Suprapubic skin (tissue), 4 donors: ENCODE measurements at regions not wholly inside any gene's neighbourhood (a gene's known extent, or its start where the extent isn't known, plus 50 kb on each side); places are given as distances from the start of the nearest gene placed in this dataset.

ENCODE experiments used
- DNase-seq, 2 donors: peaks; one replicate each; pipeline ENCODE4 v3.0.0-alpha.2; 2019; ENCODE audit warnings: low spot score in 2 of 2
- H3K27ac ChIP-seq: fragments of 200-600 bp; sonication (generic); one replicate; pipeline ENCODE4 v1.5.1; 2019
- H3K27me3 ChIP-seq: fragments of 200-600 bp; sonication (generic); one replicate; pipeline ENCODE4 v1.5.1; 2019
- H3K36me3 ChIP-seq: fragments of 200-600 bp; sonication (generic); one replicate; pipeline ENCODE4 v1.5.1; 2019
- H3K4me1 ChIP-seq: fragments of 200-600 bp; sonication (generic); one replicate; pipeline ENCODE4 v1.5.1; 2019
- H3K4me3 ChIP-seq: fragments of 200-600 bp; sonication (generic); one replicate; pipeline ENCODE4 v1.5.1; 2019; ENCODE audit warnings: mild to moderate bottlenecking
- H3K9me3 ChIP-seq: fragments of 200-600 bp; sonication (generic); one replicate; pipeline ENCODE4 v1.5.1; 2019
- CTCF ChIP-seq, 2 donors: fragments of 200-600 bp in 1 of 2; fragments of 450-650 bp in 1 of 2; sonication (generic) in 1 of 2; IDR thresholded peaks; one replicate each; pipeline ENCODE4 v1.5.1; 2016 to 2019; ENCODE audit warnings: antibody characterized with exemption in 2 of 2, mild to moderate bottlenecking in 1 of 2, moderate library complexity in 1 of 2
- EP300 ChIP-seq: sonication (generic); formaldehyde crosslinking; IDR thresholded peaks from one replicate; pipeline ENCODE4 v1.6.1; 2017; ENCODE audit warnings: antibody characterized with exemption
- POLR2A ChIP-seq, 2 donors: fragments of 450-650 bp; IDR thresholded peaks; one replicate each; pipeline ENCODE4 v1.6.1; 2017; ENCODE audit warnings: antibody characterized with exemption in 2 of 2, mild to moderate bottlenecking in 2 of 2, moderate library complexity in 2 of 2
- POLR2AphosphoS5 ChIP-seq, 3 donors: sonication (generic); formaldehyde crosslinking; IDR thresholded peaks; one replicate each; pipeline ENCODE4 v1.6.1; 2017; ENCODE audit warnings: antibody characterized with exemption in 3 of 3
- WGBS: methylation state at CpG from one replicate; pipeline ENCODE4 v1.1.5; 2018; 5-methylcytosine and 5-hydroxymethylcytosine counted together

- 66% methylated on average over 3 of the region's 3 CpGs for WGBS
- no peak overlapping the region for H3K4me3 ChIP-seq
- no peak for DNase-seq
- TF ChIP-seq CTCF (IDR thresholded peaks at IDR 0.05) = no peak
- TF ChIP-seq EP300 = no peak
- TF ChIP-seq POLR2A (IDR thresholded peaks at IDR 0.05) = no peak
- TF ChIP-seq POLR2AphosphoS5 (IDR thresholded peaks at IDR 0.05) = no peak
- no peaks in the 10 kb centered on the region for H3K4me1 ChIP-seq
- H3K27me3 ChIP-seq = no peaks in the 10 kb centered on the region
- H3K36me3 ChIP-seq = no peaks in the 10 kb centered on the region
- no peaks in the 10 kb centered on the region for H3K9me3 ChIP-seq
- no peak overlapping the region for H3K27ac ChIP-seq
Measured at GRCh38 chr21:38740090-38740489, 65.6 kb upstream of the ETS2 start.

GRCh38 chr21:38741092-38741949 is 64.4 kb upstream of the ETS2 start:
- Histone ChIP-seq H3K27ac (no peak overlapping the region), H3K4me3 (no peak overlapping the region), H3K9me3 (no peaks in the 10 kb centered on the region), H3K27me3 (no peaks in the 10 kb centered on the region), H3K4me1 (no peaks in the 10 kb centered on the region), H3K36me3 (no peaks in the 10 kb centered on the region)
- TF ChIP-seq EP300 (no peak), CTCF (IDR thresholded peaks at IDR 0.05) (no peak)
- no peak for DNase-seq
- over 99% methylated on average over 5 of the region's 5 CpGs for WGBS

GRCh38 chr21:38741950-38742256 is 63.8 kb upstream of the ETS2 start:
- Histone ChIP-seq H3K27ac (no peak overlapping the region), H3K4me3 (no peak overlapping the region), H3K36me3 (no peaks in the 10 kb centered on the region), H3K27me3 (no peaks in the 10 kb centered on the region), H3K9me3 (no peaks in the 10 kb centered on the region), H3K4me1 (no peaks in the 10 kb centered on the region)
- TF ChIP-seq EP300 (no peak), POLR2A (IDR thresholded peaks at IDR 0.05) (no peak), CTCF (IDR thresholded peaks at IDR 0.05) (no peak), POLR2AphosphoS5 (IDR thresholded peaks at IDR 0.05) (no peak)
- WGBS = 81% methylated on average over 5 of the region's 5 CpGs
- DNase-seq = no peak

GRCh38 chr21:38742580-38743260 is 63.0 kb upstream of the ETS2 start:
- Histone ChIP-seq H3K4me1 (no peaks in the 10 kb centered on the region), H3K27me3 (no peaks in the 10 kb centered on the region), H3K36me3 (no peaks in the 10 kb centered on the region), H3K9me3 (no peaks in the 10 kb centered on the region), H3K27ac (no peak overlapping the region), H3K4me3 (no peak overlapping the region)
- TF ChIP-seq POLR2AphosphoS5 (IDR thresholded peaks at IDR 0.05) (no peak), CTCF (IDR thresholded peaks at IDR 0.05) (no peak), EP300 (no peak)
- 84% methylated on average over 1 of the region's 1 CpG for WGBS
- no peak for DNase-seq

GRCh38 chr21:38743772-38744529 is 61.8 kb upstream of the ETS2 start:
- no peaks in the 10 kb centered on the region for H3K27me3 ChIP-seq
- TF ChIP-seq EP300 (no peak), POLR2A (IDR thresholded peaks at IDR 0.05) (no peak), CTCF (IDR thresholded peaks at IDR 0.05) (no peak), POLR2AphosphoS5 (IDR thresholded peaks at IDR 0.05) (no peak)
- H3K4me1 ChIP-seq = no peaks in the 10 kb centered on the region
- DNase-seq = no peak
- no peak overlapping the region for H3K27ac ChIP-seq
- H3K4me3 ChIP-seq = no peak overlapping the region
- no peaks in the 10 kb centered on the region for H3K36me3 ChIP-seq
- H3K9me3 ChIP-seq = no peaks in the 10 kb centered on the region
- WGBS = 76% methylated on average over 21 of the region's 21 CpGs
